ENCODE measurements at regions not wholly inside any gene's neighbourhood (a gene's known extent, or its start where the extent isn't known, plus 50 kb on each side); places are given as distances from the start of the nearest gene placed in this dataset.
A peak's percentile ranks its signal among the peaks of the same experiment; 100 is the strongest.

DNA sequence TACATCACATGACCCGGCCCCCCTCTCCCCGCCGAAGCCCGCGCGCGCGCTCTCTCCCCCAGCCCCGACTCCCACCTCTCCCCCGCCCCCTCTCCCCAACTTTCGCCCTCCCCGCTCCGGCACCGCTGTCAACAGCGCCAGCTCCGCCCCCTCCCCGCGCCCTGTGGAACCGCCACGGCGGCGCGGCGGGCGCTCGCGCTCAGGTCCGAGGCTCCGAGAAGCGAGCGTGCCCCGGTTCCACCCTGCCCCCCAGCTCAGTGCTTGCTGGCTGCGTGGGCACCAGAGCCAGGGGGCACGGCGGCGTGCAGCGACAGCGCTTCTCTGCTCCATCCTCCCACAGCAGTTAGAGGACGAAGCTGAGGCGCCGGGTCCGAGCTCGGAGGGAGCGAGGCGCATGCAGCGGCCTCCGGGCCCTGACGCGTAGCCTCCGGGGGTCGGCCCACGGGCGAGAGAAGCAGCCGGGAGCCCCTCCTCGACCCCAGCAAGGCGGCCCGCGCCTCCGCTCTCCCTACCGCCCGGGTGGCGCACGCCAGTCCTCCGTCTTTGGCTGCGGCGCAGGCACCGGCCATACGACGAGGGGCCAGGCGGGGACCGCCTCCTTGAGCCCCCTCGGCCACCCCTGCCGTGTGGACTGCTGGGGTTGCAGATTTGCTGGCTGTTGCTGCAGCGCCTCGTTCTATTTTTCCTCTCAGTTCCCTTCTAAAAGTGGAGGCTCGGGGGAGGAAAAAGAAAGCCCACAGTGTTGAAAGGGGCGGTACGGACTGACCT, 109.5 kb downstream of the KCNRG start:
- Histone ChIP-seq H3K36me3 (ENCODE audit: control insufficient read depth, insufficient read depth, low read length) (no peaks in the 10 kb centered on the region), H3K9me3 (ENCODE audit: control insufficient read depth, insufficient read depth, low read length) (no peaks in the 10 kb centered on the region), H3K4me3 (ENCODE audit: low read depth, low read length) (peak overlapping the region; percentile 84), H3K27me3 (ENCODE audit: control insufficient read depth, insufficient read depth, low read length) (peaks cover 84% of the 10 kb centered on the region), H3K9ac (ENCODE audit: low read depth, low read length) (no peak overlapping the region), H3K27ac (ENCODE audit: low read depth, low read length) (peak overlapping the region; percentile 69), H3K4me1 (ENCODE audit: control insufficient read depth, insufficient read depth, low read length) (peaks cover 56% of the 10 kb centered on the region)

DNA sequence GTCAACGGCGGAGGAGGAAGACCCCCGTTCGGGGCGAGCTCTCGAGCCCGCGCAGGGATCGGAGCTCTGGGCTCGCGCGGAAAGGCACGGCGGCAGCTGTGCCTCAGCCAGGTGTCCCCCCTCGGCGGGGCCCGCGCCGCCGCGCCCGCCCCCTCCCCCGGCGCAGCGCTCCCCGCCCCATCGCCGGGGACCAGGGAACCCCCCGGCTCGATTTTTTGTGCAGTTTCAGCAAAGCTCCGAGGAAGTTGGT, 110.0 kb downstream of the KCNRG start:
- peak overlapping the region; percentile 84 for H3K4me3 ChIP-seq (ENCODE audit: low read depth, low read length)
- peaks cover 84% of the 10 kb centered on the region for H3K27me3 ChIP-seq (ENCODE audit: control insufficient read depth, insufficient read depth, low read length)
- H3K27ac ChIP-seq (ENCODE audit: low read depth, low read length) = peak overlapping the region; percentile 27
- H3K9me3 ChIP-seq (ENCODE audit: control insufficient read depth, insufficient read depth, low read length) = no peaks in the 10 kb centered on the region
- H3K4me1 ChIP-seq (ENCODE audit: control insufficient read depth, insufficient read depth, low read length) = peaks cover 56% of the 10 kb centered on the region
- no peak overlapping the region for H3K9ac ChIP-seq (ENCODE audit: low read depth, low read length)
- H3K36me3 ChIP-seq (ENCODE audit: control insufficient read depth, insufficient read depth, low read length) = no peaks in the 10 kb centered on the region

DNA sequence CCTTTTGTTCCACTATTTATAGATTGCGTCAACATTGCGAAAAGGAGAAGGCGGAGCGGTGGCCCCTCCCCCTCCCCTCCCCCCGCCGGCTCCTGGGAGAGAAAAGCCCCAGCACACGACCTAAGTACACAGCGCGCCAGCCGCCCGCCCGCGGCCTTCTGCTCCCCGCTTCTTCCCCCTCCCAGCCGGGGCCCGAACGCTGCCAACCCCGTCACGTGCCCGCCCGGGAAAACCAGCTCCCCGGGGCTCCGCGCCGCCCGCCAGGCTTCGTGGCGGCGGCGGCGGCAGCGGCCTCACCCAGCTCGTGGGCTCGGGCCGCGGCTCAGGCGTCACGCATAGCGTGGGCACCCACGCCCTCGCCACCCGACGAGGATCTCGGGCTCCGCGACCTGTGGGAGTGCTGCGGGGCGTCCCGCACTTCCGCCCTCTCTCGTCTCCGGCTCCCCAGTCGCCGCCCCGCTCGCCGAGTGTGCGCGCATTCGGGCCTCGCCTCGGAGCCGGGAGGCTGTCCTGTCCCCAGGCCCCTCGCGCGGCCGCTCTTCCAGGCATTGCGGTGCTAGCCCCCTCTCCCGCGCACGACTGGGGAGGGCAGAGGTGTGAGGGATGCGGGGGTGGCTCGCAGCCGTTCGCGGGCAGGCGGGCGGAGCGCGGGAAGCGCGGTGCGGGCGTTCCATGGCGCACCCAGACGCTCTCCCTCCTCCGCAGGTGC, 110.5 kb downstream of the KCNRG start:
- Histone ChIP-seq H3K9me3 (ENCODE audit: control insufficient read depth, insufficient read depth, low read length) (no peaks in the 10 kb centered on the region), H3K4me1 (ENCODE audit: control insufficient read depth, insufficient read depth, low read length) (peaks cover 60% of the 10 kb centered on the region), H3K4me3 (ENCODE audit: low read depth, low read length) (peak overlapping the region; percentile 84), H3K27ac (ENCODE audit: low read depth, low read length) (no peak overlapping the region), H3K9ac (ENCODE audit: low read depth, low read length) (no peak overlapping the region), H3K36me3 (ENCODE audit: control insufficient read depth, insufficient read depth, low read length) (no peaks in the 10 kb centered on the region), H3K27me3 (ENCODE audit: control insufficient read depth, insufficient read depth, low read length) (peaks cover 84% of the 10 kb centered on the region)

DNA sequence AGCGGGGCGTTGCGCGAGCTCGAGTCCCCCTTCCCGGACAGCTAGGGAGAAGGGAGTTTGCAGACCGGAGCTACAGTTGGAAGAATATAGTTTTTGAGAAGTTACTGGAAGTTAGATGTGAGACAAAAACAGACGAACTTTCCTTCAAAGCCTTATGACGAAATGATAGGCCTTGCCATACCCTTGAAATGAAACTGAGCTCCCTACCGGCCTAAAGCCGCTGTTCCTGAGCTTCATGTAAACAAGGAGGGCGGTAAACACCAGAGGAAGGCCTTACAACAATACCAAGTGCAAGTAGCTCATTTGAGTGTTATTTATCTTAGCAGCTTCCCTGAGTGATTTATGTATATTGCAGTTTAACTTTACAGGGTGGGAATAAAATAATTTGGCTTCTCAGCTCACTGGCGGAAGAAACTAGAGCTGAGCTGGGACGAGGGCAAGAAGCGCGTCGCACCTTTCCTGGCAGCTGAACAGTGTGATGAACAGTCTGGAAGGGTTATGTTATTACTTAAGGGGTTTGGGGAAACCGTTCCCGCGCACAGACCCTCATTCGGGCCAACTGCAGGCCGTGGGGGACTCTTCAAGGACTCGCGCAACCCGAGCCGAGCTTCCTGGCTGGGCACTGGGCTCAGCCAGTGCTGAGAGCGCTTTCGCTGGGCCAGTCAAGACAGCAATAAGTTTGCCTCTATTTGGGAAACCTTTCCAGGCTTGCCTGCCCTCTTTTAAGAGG, 111.2 kb downstream of the KCNRG start:
- H3K4me1 ChIP-seq (ENCODE audit: control insufficient read depth, insufficient read depth, low read length) = peaks cover 59% of the 10 kb centered on the region
- no peak overlapping the region for H3K9ac ChIP-seq (ENCODE audit: low read depth, low read length)

DNA sequence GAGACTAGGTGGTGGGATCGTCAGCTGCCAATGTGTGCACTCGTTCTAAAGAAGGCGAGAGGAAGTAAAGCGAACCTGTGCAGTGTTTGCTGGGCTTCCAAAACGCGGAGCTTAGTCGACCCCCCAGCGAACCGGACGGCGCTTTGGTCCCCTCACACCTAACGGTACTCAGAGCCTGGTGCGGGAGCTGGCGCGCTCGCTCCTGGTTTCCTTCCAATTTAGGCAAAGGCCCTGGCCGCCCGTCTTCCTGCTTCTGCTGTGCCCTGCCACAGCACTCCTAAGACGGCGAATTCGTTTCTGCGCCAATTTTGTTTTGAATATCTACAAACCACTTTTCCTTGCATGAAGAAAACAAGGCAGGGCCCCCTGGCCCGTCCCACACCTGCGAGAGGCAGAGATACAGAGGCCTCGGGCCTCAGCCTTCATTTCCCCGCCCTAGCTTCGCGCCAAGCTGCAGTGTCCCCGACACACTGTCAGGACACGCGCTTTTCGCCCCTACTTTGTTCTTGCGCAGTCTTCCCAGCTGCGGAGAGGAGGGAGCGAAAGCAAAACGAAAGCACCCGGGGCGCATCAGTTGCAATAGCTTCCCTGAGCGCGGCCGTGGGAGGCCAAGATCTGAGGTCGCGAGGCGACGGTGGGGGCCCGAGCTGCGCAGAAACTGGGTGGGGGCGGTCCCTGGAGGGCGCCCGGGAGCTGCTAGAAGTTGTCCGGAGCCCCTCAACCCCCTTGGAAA, 111.9 kb downstream of the KCNRG start:
- no peak overlapping the region for H3K27ac ChIP-seq (ENCODE audit: low read depth, low read length)
- no peaks in the 10 kb centered on the region for H3K36me3 ChIP-seq (ENCODE audit: control insufficient read depth, insufficient read depth, low read length)
- peak overlapping the region; percentile 84 for H3K4me3 ChIP-seq (ENCODE audit: low read depth, low read length)
- no peak overlapping the region for H3K9ac ChIP-seq (ENCODE audit: low read depth, low read length)
- peaks cover 84% of the 10 kb centered on the region for H3K27me3 ChIP-seq (ENCODE audit: control insufficient read depth, insufficient read depth, low read length)
- H3K9me3 ChIP-seq (ENCODE audit: control insufficient read depth, insufficient read depth, low read length) = no peaks in the 10 kb centered on the region
- peaks cover 56% of the 10 kb centered on the region for H3K4me1 ChIP-seq (ENCODE audit: control insufficient read depth, insufficient read depth, low read length)

More for the DNA sequence above, 111.2 kb downstream of the KCNRG start:
- Histone ChIP-seq H3K27me3 (ENCODE audit: control insufficient read depth, insufficient read depth, low read length) (peaks cover 84% of the 10 kb centered on the region), H3K4me3 (ENCODE audit: low read depth, low read length) (peak overlapping the region; percentile 84), H3K36me3 (ENCODE audit: control insufficient read depth, insufficient read depth, low read length) (no peaks in the 10 kb centered on the region), H3K27ac (ENCODE audit: low read depth, low read length) (no peak overlapping the region), H3K9me3 (ENCODE audit: control insufficient read depth, insufficient read depth, low read length) (no peaks in the 10 kb centered on the region)

DNA sequence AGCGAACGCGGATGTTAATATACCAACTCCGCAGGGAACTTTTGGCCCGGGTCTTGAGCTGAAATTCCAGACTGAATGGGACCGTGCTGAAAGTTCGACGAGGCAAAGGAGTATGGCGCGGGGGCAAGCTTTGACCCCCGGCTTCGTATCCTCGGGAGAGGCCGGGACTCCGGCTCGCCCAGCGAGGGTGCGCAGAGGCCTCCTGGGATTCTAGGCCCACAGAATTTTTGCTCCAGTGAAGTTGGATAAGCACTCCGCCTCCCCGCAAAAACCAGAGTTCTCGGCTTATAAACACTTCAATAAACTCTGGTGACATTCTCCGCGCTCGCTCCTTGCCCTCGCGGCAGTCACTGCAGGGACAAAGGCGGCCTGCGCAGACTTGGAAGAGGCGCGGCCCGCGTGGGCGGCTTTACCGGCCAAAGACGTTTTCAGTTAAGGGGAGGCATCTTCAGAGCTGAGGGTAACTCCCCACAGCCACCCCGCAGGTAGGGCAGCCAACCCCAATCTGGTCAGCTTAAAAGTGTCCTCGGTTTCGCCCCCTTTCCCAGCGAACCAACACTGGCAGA, 112.6 kb downstream of the KCNRG start:
- H3K9ac ChIP-seq (ENCODE audit: low read depth, low read length) = no peak overlapping the region

DNA sequence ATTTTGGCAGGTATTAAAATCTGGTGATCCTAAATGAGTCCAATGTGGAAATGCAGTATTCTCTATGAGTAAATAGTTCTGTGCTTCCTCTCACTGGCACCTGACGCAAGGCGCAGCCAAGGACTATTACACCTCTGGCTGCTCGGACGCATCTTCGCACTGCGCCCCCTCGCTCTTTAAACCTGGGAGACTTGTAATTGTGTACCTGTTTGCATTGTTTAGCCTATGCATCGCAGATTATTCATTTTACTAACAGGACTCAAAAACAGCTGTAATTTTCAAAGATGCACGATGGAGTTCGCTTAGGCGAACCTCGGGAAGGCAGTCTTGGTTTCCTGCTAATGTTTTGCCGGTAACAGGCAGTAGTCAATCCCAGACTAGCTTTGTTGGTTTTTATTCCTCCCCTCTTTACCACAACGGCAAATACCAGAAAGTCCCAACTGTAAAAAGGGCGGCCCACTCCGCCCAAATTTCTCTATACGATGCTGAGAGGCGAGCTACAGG, 113.2 kb downstream of the KCNRG start:
- H3K27me3 ChIP-seq (ENCODE audit: control insufficient read depth, insufficient read depth, low read length) = peaks cover 84% of the 10 kb centered on the region
- H3K4me3 ChIP-seq (ENCODE audit: low read depth, low read length) = no peak overlapping the region
- H3K36me3 ChIP-seq (ENCODE audit: control insufficient read depth, insufficient read depth, low read length) = no peaks in the 10 kb centered on the region
- H3K9ac ChIP-seq (ENCODE audit: low read depth, low read length) = no peak overlapping the region
- H3K9me3 ChIP-seq (ENCODE audit: control insufficient read depth, insufficient read depth, low read length) = no peaks in the 10 kb centered on the region
- peaks cover 48% of the 10 kb centered on the region for H3K4me1 ChIP-seq (ENCODE audit: control insufficient read depth, insufficient read depth, low read length)
- no peak overlapping the region for H3K27ac ChIP-seq (ENCODE audit: low read depth, low read length)

More for the DNA sequence above, 112.6 kb downstream of the KCNRG start:
- peaks cover 84% of the 10 kb centered on the region for H3K27me3 ChIP-seq (ENCODE audit: control insufficient read depth, insufficient read depth, low read length)
- H3K27ac ChIP-seq (ENCODE audit: low read depth, low read length) = no peak overlapping the region
- H3K4me1 ChIP-seq (ENCODE audit: control insufficient read depth, insufficient read depth, low read length) = peaks cover 55% of the 10 kb centered on the region
- peak overlapping the region; percentile 84 for H3K4me3 ChIP-seq (ENCODE audit: low read depth, low read length)
- H3K9me3 ChIP-seq (ENCODE audit: control insufficient read depth, insufficient read depth, low read length) = no peaks in the 10 kb centered on the region
- H3K36me3 ChIP-seq (ENCODE audit: control insufficient read depth, insufficient read depth, low read length) = no peaks in the 10 kb centered on the region

DNA sequence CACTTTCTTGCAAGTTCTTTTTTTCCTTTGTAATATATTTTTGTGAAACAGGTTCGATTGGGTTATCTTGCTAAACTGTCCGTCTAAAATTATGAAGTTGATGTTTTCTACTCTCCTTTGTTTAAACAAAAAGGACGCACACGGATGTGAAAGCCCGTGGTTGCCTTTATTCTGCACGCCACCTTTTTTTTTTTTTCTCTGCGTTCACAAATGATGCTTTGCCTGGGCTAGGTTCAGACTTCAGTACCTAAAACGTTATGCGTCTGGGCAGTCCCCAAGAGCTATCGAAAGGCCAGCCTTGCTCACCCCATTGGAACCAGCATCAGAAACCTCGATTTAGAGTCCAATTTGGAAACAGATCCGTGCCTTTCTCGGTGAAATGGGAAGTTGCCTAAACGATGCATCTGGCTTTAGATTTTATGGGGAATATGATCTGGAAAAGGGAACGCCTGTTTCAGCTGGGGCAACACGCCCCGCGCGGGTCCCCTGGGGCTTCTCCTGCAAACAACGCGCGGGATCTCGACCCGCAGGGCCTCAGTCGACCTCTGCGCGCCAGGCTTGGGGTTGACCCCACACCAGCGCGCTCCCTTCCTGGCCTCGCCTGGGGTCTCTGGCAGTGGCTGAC, 113.9 kb downstream of the KCNRG start:
- peaks cover 86% of the 10 kb centered on the region for H3K27me3 ChIP-seq (ENCODE audit: control insufficient read depth, insufficient read depth, low read length)
- peak overlapping the region; percentile 58 for H3K4me3 ChIP-seq (ENCODE audit: low read depth, low read length)
- no peaks in the 10 kb centered on the region for H3K9me3 ChIP-seq (ENCODE audit: control insufficient read depth, insufficient read depth, low read length)
- H3K4me1 ChIP-seq (ENCODE audit: control insufficient read depth, insufficient read depth, low read length) = peaks cover 46% of the 10 kb centered on the region
- H3K9ac ChIP-seq (ENCODE audit: low read depth, low read length) = no peak overlapping the region
- H3K27ac ChIP-seq (ENCODE audit: low read depth, low read length) = no peak overlapping the region
- no peaks in the 10 kb centered on the region for H3K36me3 ChIP-seq (ENCODE audit: control insufficient read depth, insufficient read depth, low read length)

DNA sequence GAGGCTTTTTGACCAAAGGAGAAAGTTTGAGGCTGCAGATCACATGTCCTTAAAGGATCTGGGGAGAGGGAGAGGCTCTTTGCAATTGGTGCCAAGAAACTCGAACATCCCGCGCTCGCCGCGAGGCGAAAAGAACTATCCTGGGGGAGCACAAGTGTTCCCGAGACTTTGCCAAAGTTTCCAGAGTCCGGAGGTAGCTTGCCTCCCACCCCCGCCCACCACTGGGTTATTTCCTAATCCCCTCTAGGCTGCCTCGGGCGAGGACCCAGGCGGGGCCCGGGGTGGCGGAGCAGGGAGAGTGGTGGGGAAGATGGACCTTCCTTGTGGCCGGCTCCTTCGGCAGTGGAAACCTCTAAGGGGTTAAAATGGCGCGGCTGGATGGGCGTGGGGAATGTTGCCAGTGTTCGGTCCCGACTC, 114.5 kb downstream of the KCNRG start:
- Histone ChIP-seq H3K36me3 (ENCODE audit: control insufficient read depth, insufficient read depth, low read length) (no peaks in the 10 kb centered on the region), H3K9ac (ENCODE audit: low read depth, low read length) (no peak overlapping the region), H3K4me1 (ENCODE audit: control insufficient read depth, insufficient read depth, low read length) (peaks cover 46% of the 10 kb centered on the region), H3K27ac (ENCODE audit: low read depth, low read length) (no peak overlapping the region), H3K9me3 (ENCODE audit: control insufficient read depth, insufficient read depth, low read length) (no peaks in the 10 kb centered on the region), H3K27me3 (ENCODE audit: control insufficient read depth, insufficient read depth, low read length) (peaks cover 91% of the 10 kb centered on the region), H3K4me3 (ENCODE audit: low read depth, low read length) (peak overlapping the region; percentile 58)

Measured in HUES48 (cell line).